GM19397 (cell line): ENCODE measurements at regions not wholly inside any gene's neighbourhood (a gene's known extent, or its start where the extent isn't known, plus 50 kb on each side); places are given as distances from the start of the nearest gene placed in this dataset.

Experiments
- ATAC-seq: cut with Tn5 transposase; IDR thresholded peaks from one replicate; pipeline ENCODE4 v1.9.1; 2021; ENCODE audit warnings: mild to moderate bottlenecking, moderate library complexity; ENCODE audit not compliant: unreplicated experiment

DNA sequence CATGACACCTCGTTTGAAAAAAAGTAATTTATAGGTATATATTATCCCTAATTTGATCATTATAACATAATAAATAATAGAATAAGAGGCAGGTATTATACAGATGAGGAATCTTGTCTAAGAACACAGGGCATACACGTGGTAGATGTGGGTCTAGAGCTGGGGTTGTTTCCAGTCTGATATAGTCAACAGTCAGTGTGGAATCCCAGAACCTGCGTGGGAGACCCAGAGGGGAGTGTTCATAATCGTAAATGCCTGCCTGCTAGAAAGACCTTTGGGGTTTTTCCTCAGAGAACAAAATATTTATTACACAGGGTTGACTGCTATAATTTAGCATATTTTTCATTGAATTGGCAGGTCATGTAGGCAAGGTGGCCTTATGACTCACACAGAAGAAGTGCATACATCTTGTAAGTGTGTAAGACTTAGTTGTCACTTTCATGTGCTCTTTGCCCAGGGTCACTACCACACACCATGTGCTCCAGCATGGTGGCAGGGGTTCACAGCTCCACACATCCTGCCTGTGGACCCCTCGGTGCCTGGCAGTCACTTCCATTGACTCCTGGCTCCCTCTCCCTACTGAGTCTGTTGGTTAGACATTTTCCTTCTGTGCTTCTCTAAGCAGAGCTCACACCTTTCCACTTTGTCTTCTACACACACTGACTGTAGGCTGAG lies 94.9 kb upstream of the IKZF1 start:
- ATAC-seq: no peak

DNA sequence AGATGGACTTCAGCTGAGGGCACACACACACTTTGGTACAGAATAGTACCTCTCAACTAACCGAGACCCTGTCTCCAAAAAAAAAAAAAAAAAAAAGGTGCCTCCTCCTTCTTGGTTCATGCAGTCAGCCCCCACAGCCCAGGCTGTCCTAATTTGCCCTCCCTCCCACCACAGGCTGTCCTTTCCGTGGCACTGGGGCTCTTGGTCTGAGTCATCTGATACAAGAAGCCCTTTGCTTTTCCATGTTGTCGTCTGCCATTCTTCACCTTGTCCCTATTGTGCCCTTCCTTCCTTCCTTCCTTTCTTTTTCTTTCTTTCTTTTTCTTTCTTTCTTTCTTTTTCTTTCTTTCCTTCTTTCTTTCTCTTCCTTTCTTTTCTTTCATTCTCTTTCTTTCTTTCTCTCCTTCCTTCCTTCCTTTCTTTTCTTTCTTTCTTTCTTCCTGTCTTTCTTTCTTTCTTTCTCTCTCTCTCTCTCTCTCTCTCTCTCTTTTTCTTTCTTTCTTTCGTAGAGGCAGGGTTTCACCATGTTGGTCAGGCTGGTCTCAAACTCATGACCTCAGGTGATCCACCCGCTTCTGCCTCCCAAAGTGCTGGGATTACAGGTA lies 96.0 kb upstream of the IKZF1 start:
- no peak for ATAC-seq

DNA sequence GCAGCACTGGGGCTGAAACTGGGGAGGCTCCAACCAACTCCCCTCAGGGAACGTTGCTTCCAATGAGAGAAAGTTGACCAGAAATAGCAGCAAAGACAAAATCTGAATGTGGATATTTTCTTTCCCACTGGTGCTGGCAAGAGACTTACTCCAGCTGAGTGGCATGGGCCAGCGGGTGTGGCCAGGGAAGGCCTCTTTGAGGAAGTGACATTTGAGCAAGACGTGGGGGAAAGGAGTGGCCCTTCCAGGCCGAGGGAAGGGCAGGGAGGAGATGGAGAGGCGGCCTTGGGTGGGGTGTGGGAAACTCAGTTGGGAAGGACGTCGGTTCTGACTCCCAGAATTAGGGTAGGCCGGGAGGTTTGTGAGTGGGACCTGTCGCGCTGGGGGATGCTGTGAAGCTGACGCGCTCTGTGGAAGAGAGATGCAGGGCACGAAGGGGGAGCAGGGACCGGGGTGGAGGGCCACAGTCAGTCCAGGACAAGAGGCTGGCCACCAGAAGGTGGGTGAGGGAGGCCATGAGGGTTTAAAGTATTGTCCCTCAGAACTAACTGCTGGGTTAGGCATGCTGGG lies 96.7 kb upstream of the IKZF1 start:
- no peak for ATAC-seq

DNA sequence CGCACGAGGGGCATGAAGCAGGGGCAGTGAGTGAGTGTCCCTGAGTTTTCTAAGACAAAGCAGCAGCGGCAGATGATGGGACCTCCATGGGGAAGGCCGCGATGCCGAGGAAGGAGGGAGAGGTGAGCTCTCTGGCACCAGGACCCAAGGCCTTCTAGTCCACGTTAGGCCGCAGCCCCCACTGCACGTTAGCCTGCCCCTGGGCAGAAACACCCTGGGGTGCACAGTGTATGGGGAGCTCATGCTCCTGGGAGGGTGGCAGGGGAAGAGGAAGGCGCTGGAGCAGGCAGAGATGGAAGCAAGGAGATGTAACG lies 97.3 kb upstream of the IKZF1 start:
- no peak for ATAC-seq

DNA sequence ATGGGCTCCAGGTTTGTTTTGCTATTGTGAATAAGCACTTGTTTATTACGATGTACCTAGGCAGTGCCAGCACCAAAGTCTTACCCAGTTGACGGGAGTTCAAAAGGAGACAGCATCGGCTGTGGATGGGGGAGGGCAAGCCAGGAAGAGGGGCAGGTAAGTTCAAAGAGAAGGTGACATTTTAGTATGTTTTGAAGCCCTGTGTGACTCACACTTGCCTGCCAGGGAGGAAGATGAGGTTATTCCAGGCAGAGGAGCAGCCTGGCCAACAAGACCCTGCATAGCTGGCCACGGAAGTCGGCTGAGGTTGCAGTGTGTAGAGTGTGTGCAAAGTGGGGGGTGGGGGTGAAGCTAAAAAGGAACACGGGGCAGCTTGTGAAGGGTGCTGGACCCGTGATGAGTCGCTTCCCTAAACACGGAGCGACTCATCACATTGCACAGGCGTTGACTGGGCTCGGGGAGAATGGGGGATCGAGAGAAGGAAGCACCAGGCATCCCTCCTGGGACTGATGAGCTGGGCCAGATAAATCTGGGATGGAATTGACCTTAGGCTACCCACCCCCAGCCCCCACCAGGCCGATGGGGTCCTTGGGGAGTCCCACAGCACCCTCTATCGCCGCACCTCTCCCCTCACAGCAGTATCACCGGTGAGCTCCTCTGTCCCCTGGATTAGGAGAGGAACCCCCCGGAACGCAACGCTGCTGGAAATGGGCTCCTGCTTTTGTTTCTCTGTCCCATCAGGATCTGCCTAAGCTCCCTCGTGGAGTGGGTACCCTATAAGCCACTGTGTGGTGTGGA lies 97.9 kb upstream of the IKZF1 start:
- no peak for ATAC-seq

DNA sequence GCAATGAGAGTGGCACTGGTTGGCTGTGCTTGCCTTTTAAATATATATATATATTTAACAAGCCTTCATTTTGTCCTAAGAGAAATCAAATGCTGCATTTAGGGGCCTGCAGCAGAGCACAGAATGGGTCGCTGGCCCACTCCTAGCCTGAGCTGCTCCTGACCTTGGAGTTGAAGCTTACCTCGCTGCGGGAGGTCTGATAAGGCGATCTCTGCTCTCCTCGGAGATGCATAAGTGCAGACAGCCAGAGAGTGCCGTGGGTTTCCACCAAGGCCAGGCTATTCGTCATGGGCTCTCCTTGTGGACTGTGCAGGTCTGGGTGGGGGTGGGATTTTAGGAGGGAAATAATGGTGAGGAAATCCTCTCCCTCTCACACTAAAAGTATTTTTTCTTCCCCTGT lies 99.5 kb upstream of the IKZF1 start:
- no peak for ATAC-seq

DNA sequence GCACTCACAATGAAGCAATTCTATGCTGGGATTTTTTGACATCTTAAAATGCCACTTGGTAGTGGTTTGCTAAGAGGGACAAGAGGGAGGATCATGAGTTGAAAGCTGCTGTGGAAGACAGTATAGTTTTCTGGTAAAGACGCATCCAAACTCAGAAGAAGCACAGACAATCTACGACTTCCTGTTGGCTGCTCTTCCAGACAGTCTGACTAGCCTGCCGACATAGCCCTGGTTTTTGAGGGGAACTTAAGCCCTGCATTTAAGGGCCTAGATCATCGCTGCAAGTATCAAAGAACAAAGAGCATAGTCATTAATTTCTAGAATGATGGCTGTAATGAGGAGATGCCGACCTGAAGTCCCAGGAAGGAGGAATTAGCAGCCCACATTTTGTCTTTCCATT lies 99.9 kb upstream of the IKZF1 start:
- ATAC-seq: no peak

DNA sequence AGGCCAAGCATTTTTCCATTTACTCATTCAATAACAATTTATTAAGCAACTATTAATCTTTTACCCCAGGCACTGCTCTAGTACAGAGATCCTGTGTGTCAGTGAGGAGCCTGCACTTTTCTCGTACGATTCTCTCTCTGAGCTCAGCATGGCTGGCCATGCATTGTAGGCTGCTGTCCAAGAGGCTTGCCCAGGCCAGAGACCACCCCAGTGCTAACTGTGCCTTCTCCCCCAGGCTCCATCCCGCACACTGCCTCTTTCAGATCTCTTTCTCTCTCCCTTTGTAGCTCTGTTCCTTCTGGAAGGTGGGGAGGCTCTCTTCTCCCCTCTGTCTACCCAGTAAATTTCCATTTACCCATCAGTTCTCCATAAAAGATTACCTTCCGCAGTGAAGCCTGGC lies 101.0 kb upstream of the IKZF1 start:
- ATAC-seq: no peak

DNA sequence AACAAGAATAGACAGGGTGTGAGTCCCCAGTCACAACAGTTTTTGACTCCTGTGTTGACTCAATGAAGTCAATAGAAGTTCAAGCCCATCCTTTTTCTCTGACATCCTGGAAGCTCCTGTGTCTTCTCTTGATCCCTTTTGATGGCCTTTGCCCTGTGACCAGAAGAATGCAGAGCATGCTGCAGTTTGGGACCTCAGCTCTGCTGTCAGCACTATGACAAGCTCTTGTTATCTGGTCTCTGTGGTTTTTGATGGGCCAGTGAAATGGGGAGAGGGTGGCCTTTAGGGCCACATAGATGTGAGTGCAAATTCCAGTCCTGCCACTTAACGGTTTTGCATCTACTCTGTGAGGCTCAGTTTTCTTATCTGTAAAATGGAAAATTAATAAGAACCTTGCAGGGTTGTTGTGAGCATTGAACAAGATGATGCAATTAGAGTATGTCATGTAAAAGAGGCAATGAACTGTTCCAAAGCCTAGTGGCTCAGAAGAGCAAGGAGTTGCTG lies 102.4 kb upstream of the IKZF1 start:
- no peak for ATAC-seq

DNA sequence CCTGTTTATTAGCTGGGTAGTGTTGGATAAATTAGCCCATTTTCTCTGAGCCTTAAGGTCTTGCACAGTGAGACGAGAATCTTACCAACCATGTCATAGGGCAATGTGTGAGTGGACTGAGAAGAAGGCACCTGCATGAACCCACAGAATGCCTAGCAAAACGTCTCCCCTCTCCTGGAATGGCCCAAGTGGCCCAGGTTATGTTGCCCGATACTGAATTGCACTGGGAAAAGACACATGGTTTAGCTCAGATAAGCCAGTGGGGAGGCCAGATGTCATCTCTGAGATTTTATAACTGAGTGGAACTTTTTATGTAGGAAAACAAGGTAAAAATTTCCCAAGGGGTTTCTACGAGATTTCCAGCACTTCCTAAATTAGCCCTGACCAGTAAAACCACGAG lies 104.7 kb upstream of the IKZF1 start:
- no peak for ATAC-seq

DNA sequence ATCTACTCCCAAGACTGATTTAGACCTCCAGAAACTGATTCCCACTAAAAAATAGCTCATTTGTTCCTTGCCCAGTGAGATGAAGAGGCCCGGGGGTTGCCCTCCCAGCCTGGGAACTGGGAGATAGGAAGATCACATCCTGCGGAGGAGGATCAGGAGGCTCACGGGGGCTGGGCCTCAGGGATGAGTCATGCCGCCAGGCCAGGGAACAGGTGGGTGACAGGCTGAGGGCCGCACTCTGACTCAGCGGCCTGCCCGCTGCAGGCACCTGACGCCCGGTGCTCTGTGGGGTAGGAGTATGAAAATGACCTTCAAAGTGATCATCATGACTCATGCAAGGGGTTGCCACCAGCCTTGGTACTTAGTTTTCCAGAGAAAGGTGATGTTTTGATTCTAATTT lies 104.5 kb upstream of the ZPBP start:
- ATAC-seq: peak; percentile 86

DNA sequence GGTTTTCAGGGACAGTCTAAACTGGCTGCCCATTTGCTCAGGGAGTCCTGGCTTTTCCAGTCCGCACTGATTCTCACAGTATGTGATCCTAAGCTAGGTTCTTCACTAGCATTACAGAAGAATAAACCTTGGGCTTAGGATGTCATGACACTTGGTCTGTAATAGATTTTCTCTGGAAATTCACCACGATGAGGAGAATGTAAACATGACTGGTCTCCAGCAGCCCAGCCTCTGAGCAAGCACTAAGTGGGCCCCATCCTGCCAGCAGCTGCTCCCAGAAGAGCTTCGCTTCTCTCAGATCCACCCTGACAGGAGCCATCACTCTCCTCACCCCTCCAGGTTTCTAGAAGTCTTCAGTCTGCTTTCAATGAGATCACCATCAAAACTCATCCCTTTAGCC lies 103.7 kb upstream of the ZPBP start:
- no peak for ATAC-seq

DNA sequence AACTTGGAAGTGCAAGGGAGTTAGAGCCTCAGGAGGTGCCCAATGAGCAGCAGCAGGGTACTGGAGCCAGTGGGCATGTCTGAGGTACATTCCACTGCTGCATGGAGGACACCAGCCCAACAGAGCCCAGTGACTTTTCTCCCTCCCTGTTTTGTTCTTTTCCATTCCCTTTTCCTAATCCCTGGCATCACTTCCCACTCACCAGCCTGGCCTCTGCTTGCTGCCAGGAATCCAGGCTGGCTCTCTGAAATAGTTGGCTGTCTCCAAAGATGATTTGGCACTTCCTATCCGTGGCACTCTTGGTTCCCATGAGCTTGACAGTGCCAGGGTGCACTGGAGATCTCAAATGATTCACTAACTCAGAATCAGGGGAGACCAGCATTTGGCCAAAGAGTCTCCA lies 97.7 kb upstream of the ZPBP start:
- ATAC-seq: no peak

DNA sequence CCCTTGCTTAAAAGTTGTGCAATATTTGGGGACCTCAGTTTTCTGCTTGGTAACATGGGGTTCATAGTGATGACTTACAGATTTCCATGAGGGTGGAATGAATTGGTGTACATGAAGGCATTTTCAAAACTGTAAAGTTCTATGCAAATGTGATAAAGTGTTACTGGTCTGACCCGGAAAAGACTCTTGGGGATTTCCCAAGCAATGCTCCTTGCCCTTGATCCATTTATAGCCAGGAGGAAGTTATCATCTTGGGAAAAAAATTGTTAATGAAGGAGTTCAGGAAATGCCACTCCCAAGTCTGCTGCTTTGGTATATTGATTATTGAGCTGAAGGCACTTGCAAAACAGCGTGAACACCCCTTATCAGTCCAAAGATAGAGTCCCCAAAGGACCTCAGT lies 96.3 kb upstream of the ZPBP start:
- no peak for ATAC-seq

DNA sequence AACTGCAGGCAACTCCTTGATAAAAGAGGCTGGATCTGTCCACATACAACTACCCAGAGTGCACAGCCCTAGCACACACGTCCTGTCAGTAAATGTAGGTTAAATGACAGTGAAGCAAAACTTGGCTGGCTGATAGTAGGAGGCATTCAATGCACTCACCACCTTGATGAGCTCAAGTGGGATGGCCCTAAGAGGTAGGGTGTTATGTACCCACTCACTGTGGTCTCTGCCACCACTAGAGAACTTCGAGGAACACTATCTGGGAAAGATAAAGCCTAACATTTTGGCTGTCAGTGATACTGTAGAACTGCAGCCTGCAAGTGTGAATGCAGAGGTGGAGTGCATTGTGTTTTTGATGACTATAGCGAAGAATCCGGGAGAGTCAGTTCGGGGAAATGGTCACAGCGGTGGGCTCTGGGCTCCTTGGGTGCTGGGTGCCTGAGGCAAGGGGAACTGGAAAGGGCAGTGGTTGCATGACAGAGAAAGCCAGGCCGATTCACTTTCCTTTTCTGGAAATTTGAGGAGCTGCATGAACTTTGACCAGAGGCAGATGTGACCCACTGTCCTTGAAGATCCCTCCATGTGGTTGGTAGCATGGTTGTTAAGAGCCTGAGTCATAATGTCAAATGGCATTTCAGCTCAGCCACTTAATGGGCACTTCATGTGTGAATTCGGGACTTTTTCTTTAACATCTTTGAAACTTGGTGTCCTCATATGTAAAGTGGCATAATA lies 93.1 kb upstream of the ZPBP start:
- ATAC-seq: no peak

DNA sequence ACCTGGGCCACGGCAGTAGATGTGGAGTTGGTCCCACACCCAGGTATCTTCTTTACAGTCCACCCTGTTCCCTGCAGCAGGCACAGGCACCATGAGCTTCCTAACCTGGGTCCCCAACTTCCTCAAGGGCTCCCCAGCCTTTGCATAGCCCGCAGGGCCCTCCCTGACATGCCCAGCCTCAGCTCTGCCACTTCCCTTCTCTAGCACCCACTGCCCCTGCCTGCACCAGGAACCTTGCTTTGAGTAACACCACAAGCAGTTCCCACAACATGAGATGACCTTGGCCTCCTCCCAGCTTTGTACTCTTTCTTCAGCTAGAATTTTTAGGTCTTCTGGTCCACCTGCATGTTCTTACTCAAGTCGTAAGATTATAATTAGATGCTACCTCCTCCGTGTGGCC lies 92.2 kb upstream of the ZPBP start:
- no peak for ATAC-seq

DNA sequence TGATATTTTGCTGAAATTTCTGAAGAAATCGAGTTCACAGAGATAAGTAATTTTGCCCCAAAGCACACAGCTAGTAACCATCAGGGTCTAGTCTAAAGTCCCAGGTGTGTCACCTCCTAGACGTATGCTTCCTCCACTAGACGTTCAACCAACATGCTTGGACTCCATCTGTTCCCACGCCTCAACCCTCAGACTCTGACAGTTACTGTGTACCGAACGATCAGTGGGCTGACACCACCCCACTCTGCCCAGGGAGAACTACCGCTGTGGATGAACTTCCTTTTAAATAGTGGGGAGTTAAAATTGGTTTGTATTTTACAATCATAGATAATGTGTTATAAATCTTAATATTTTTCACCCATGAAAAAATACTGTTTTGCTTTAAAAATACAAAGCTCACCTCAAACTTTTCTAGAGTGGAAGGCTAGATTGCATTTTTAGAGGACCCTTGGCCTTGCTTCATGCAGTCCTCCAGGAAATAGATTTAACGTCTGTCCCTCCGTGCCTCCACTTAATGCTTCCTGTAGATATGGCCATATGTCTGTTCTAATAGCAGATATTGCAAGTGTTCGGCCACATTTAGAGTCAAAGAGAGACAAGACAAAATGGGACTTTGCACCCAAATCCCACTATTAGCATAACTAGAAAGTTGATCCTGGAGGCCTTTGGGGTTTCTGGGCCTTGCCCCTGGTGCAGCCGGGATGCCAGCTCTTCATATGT lies 91.4 kb upstream of the ZPBP start:
- ATAC-seq: no peak

DNA sequence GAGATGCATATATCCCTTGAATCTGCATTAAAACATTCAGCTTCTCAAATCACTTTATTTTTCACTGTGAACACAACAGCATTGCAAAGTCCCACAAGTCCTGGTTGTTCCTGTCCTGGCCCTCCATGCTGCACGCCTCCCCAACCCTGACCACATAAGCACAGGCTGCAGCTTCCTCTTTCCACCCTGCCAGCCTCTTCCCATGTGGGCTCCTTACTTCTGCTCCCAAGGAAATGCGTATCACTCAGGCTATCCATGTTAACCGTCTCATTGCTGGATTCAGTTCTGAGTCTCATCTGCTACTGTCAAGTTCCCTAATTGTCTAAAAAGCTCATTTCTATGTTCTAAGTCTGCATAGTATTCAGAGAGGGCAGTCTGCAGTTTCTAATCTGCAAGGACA lies 89.7 kb upstream of the ZPBP start:
- no peak for ATAC-seq

DNA sequence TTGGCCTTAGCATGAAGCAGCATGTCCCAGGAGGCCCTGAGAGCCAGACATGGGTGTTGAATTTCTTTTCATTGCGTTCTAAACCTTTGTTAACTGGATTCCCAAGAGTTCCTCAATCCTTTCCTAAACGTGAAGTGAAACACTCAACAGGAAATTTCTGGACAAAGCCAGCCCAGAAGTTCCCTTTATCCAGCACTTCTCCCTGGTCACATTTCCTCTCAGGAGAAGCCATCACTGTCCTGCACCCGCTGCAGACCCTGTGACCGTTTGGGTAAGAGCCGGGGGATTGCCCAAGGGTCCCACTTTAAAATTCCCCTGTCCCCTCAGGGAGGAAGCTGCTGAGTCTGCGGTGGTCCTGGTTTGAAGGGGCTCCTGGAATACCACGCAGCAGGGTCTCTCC lies 88.0 kb upstream of the ZPBP start:
- no peak for ATAC-seq

DNA sequence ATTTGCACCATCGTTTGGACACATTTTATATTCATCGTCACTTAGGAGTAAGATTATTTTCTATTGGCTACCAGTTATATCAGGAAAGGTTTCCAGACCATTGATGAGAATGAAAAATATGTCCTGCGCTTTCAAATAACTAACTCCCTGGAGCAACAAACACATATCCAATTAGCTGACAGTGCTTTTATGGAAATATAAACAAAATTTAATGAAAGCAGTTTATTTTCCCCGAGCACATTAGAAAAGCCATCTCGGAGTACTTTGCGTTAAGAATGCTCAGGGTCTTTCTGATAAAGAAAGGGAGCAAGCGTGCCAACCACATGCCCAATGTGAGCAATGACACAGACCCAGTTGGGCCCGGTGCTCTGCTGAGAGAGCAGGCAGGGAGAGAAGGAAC lies 85.1 kb upstream of the ZPBP start:
- ATAC-seq: no peak

DNA sequence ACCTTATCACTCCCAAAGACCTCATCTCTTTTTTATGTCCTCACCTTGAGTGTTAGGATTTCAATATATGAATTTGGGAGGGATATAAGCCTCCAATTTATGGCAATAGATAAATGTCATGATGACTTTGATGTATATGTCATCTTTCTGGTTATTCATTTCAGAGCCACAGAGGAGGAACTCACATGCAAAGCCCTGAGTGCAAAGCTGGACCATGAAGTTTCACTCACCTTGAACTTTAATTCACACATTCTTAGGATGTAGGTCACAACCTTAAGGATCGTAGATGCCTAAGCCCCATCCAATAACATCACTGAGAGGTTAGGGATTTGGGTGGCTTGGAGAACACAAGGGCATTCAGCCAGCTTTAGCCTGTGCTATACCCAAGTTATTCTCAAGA lies 81.9 kb upstream of the ZPBP start:
- no peak for ATAC-seq
